NT2/D1 (cell line): ENCODE measurements at regions not wholly inside any gene's neighbourhood (a gene's known extent, or its start where the extent isn't known, plus 50 kb on each side); places are given as distances from the start of the nearest gene placed in this dataset.

ENCODE experiments used
- SUZ12 ChIP-seq: IDR thresholded peaks from 2 replicates; pipeline ENCODE4 v1.6.1; 2011; ENCODE audit not compliant: insufficient read length, insufficient read depth; ENCODE audit errors: extremely low read depth
- YY1 ChIP-seq: IDR thresholded peaks from 2 replicates; pipeline ENCODE4 v1.6.1; 2011; ENCODE audit not compliant: insufficient read length, insufficient read depth
- ZNF274 ChIP-seq: IDR thresholded peaks from 2 replicates; pipeline ENCODE4 v1.6.1; 2011; ENCODE audit warnings: mild to moderate bottlenecking, low read depth, low read length

GRCh38 chr18:60646725-60647124, 274.1 kb upstream of the MC4R start:
- TF ChIP-seq ZNF274 = no peak
- TF ChIP-seq YY1 = no peak
- no peak for TF ChIP-seq SUZ12
